ENCODE measurements at regions not wholly inside any gene's neighbourhood (a gene's known extent, or its start where the extent isn't known, plus 50 kb on each side); places are given as distances from the start of the nearest gene placed in this dataset.
"Not testable (repeated sequence)": the region's sequence is repeated elsewhere in the genome, so short reads cannot be mapped to it uniquely, and the experiment has no call there.

DNA sequence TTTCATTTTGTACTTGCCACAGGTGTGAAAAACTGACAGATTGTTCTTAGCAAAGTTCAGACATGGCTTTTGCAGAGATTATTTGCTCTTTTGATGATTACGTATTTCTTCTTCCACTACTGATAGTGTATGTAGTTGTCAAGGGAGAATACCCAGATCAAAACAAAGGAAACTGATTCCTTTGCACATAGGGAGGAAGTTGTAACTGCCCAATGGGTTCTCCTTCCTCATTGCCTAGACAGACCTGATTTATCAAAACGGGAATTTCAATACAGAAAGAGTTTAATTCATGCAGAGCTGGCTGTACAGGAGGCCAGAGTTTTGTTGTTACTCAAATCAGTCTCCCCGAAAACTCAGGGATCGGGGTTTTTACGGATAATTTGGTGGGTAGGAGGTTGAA lies 214.7 kb downstream of the BCAS1 start:
- no peak for DNase-seq

DNA sequence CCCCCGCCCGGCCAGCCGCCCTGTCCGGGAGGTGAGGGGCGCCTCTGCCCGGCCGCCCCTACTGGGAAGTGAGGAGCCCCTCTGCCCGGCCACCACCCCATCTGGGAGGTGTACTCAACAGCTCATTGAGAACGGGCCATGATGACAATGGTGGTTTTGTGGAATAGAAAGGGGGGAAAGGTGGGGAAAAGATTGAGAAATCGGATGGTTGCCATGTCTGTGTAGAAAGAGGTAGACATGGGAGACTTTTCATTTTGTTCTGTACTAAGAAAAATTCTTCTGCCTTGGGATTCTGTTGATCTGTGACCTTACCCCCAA lies 215.8 kb downstream of the BCAS1 start:
- DNase-seq, result not testable (repeated sequence)

DNA sequence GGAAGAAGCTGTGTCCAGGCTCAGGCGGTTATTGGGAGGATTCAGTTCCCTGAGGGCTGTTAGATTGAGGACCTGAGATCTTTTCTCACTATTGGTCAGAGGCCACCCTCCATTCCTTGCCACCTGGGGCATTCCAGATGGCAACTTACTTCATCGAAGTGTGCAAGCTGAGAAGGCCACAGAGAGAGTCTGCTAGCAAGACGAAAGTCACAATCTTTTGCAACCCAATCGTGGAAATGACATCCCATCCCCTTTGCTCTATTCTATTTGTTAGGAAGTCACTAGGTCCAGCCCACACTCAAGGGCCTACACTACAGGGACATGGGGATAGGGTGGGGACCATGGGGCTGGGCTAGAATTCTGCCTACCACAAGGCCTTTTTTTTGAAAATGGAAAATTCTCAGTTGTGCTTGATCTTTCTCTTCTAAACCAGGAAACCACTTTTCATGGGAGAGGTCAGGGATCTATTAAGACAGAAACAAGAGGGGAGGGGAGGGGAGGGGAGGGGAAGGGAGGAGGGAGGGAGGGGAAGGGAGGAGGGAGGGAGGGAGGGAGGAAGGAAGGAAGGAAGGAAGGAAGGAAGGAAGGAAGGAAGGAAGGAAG lies 217.2 kb downstream of the BCAS1 start:
- DNase-seq, result no peak

DNA sequence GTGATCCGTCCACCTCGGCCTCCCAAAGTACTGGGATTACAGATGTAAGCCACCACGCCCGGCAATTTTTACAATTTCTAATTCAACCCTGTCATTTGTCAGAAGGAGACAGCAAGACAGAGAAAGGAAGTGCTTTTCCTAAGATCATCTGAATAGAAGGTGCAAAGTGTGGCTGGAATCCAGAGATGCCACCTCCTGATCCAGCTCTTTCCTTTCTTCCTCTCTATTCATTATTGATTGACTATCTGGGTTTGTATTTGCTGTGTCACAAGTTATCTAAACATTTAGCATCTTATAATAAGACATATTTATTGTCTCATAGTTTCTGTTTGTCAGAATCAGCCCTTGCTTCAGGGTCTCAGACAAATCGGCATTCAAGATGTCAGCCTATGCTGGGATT lies 217.7 kb downstream of the BCAS1 start:
- no peak for DNase-seq

DNA sequence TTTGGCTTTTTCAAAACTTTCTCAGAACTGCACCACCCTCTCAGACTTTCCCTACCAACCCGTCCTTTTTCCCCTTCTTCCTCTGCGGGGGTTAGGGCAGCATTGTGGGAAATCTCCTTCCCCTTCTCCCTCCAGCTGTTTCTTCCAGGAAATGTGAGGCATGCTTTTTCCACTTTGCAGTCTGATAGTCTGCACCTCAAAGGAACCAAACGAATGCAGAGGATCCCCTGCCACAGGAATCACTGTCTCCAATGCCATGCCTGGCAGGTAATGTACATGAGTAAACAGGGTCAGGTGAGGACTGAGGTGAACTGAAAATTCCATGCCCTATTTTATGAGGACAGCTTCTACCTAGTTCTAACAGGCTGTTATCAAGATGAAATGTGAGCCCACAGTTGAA lies 218.4 kb downstream of the BCAS1 start:
- no peak for DNase-seq

DNA sequence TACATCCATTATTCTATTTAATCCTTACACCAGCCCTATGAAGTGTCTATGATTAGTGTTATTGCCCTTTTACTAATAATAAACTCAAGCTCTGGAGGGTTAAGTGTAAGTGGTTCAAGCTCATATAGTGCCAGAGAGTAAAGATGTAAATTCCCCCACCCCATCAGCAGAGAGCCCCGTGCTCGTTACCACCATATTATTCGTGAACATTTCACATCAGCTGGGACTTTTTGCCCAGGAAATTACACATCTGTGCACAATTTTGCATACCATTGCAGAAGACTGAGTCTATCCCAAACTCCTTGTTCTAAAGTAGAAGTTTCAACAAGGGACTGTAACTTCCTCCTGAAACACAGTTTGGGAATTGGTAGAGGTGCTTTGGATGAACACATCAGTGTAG lies 220.1 kb downstream of the BCAS1 start:
- no peak for DNase-seq

DNA sequence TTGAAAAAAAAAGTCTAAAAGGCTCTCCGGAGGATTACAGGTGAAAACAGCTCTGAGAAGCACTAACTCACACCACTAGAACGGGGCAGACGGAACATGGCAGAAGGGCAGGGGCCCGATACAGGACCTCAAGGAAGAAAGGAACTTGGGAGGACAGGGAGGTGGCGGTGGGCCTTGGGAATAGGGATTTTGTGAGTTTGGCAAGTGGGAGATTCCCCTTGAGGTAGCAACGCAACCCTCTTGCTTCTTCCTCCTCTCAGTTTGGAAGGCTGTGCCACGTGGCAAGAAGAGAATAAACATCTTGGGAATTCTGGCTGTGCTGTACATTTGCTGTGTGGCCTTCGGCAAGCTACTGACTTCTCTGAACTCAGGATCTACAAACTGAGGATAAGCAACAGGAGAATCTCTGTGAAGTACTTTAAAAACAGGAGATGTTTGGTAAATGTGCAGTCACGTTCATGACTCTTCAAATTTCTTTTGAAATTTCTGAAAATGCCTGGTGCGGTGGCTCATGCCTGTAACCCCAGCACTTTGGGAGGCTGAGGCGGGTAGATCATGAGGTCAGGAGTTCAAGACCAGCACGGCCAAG lies 220.8 kb downstream of the BCAS1 start:
- DNase-seq, result no peak

DNA sequence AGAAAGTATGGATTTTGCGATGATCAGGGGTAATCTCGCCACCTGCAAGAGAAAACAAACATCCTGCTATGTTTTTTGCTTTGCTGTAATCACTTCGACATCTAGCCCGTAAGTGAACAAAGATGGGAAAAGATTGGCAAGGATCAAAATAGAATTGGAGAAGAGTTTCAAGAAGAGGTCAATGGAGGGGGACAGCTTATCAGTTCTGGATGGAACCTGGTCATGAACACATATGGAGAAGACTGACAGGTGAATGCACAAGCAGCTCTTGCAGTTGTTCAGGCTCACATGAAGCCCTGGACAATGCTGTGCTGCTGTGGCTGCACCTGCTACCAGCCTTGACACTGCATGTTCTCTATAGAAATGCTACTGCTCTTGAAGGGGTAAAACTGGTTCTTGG lies 222.1 kb downstream of the BCAS1 start:
- no peak for DNase-seq

DNA sequence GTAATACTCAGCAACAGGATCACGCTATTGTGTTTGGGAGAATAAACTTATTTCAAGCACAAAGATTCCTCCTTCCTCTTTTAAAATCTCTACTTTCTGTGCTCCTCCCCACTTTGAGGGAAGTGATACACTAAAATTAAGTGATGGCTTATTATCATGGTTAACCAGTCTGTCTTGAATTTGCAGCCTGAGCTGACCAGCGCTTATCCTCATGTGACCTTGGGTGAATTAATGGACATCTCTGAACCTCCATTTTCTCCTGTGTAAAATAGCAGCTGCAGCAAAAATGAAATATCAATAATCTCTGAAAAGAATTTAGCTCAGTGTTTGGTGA lies 222.6 kb downstream of the BCAS1 start:
- no peak for DNase-seq

DNA sequence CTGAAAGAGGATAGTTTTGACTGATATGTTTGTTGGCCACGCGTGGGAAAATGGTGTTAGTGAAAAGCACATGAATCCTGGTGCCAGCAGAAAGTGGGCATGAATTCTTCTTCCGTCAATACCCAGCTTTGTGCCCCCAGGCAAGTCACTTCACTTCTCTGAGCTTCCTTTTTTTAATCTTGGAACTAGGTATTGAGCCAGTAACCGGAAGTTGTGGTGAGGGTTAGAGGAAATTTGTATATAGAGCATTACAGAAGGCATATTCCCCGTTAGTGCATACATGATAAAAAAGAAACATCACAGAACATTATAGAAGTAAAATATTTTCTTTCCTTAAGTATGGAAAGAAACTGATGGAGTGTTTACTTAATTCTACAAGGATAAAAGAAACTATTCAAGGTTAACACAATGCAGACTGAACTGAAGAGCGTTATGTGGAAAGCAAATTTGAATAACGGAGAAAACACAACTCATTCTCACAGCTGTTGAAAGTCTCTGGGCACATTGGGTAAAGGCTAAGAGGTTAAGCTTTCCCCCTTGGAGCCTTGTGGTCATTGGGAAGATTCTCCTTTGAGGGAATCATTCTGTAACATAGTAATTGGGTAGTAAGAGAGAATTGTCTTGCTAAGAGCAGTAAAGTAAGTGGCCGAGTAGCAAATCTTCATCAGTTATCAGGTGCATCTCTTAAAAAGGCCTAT lies 223.1 kb downstream of the BCAS1 start:
- no peak for DNase-seq

DNA sequence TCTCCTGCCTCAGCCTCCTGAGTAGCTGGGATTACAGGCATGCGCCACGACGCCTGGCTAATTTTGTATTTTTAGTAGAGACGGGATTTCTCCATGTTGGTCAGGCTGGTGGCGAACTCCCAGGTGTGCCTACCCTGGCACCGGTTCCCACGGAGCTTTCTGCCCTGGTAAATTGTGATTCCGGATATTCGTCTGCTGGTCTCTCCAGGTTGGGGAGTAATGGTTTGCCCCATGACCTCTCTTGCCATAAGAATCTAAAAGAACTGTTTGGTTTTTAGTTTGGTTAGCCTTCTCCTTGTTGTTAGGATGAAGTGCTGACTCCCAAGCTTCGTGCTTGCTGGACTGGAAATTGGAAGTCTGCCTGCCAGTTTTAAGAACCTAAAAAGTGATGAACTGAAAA lies 223.8 kb downstream of the BCAS1 start:
- DNase-seq, result no peak

DNA sequence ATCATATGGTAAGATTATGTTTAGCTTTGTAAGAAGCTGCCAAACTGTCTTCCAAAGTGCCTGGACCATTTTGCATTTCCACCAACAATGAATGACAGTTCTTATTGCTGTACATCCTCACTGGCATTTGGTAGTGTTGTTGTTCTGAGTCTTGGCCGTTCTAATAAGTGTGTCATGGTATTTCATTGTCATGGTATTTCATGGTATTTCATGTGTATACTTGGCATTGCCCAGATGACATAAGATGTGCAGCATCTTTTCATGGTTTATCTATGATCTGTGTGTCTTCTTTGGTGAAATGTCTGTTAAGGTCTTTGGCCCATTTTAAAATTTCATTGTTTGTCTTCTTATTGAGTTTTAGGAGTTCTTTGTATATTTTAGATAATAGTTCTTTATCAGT lies 224.4 kb downstream of the BCAS1 start:
- DNase-seq, result no peak

DNA sequence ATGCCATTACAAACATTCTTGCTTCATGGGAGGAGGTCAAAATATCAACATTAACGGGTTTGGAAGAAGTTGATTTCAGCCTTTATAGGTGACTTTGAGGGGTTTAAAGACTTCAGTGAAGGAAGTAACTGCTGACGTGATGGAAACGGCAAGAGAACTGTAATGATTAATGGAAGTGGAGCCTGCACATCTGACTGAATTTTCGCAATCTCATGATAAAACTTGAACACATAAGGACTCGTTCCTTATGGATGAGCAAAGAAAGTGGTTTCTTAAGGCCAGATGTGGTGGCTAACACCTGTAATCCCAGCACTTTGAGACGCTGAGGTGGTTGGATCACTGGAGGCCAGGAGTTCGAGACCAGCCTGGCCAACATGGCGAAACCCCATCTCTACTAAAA lies 226.1 kb downstream of the BCAS1 start:
- DNase-seq, result no peak

DNA sequence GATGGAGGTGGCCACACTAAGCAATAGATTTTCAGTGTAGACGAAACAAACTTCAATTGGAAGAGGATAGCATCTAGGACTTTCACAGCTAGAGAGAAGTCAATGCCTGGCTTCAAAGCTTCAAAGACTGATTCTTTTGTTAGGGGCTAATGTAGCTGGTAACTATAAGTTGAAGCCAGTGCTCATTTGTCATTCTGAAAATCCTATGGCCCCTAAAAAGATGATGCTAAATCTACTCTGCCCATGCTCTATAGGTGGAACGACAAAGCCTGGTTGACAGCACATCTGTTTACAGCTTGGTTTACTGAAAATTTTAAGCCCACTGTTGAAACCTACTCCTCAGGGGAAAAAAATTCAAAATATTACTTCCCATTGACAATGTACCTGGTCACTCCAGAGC lies 226.7 kb downstream of the BCAS1 start:
- DNase-seq, result no peak

DNA sequence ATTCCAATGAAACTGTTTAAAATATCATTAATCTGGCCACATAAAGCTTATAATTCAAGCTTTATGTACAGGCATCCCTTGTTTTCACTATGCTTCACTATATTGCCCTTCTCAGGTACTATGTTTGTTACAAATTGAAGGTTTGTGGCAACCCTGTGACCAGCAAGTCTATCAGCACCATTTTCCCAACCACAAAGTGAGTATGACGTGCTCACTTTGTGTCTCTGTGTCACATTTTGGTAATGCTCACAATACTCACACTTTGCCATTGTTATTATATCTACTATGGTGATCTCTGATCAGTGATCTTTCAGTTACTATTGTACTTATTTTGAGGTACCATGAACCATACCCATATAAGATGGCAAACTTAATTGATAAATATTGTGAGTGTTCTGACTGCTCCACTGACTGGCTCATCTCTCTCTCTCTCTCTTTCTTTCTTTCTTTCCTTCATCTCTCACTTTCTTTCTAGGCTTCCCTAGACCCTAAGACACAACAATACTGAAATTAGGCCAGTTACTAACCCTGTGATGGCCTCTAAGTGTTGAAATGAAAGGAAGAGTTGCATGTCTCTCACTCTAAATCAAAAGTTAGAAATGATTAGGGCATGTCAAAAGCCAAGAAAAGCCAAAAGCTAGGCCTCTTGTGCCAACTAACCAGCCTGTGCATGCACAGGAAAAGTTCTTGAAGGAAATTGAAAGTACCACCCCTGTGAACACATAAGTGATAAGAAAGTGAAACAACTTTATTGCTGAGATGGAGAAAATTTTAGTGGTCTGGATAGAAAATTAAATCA lies 227.9 kb downstream of the BCAS1 start:
- no peak for DNase-seq

DNA sequence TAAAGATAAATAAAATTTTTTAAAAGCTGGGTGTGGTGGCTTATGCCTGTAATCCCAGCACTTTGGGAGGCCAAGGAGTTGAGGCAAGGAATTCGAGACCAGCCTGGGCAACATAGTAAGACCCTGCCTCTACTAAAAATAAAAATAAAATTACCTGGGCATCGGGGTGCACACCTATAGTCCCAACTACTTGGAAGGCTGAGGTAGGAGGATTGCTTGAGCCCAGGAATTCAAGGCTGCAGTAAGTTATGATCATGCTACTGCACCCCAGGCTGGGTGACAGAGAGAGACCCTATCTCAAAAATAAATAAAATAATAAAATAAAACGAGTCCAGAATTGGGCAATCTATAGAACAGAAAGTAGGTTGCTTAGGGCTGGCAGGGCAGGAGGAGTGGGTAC lies 228.7 kb downstream of the BCAS1 start:
- no peak for DNase-seq

DNA sequence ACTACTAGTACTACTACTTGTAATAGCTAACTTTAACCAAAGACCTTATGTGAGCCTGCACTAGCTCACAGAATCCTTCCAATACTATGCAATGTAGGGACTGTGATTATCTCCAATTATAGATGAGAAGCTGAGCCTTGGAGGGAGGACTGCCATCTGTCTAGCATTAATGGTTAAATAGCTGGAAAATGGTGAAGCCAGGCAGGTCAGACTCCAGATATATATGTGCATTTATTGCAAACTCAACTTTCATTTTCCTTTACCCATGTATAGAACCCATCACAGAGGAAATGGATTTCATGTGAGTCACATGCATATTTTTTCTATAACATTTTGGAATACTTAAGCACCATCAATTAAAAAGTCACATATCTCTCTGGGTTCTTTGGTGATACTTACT lies 229.9 kb downstream of the BCAS1 start:
- no peak for DNase-seq

DNA sequence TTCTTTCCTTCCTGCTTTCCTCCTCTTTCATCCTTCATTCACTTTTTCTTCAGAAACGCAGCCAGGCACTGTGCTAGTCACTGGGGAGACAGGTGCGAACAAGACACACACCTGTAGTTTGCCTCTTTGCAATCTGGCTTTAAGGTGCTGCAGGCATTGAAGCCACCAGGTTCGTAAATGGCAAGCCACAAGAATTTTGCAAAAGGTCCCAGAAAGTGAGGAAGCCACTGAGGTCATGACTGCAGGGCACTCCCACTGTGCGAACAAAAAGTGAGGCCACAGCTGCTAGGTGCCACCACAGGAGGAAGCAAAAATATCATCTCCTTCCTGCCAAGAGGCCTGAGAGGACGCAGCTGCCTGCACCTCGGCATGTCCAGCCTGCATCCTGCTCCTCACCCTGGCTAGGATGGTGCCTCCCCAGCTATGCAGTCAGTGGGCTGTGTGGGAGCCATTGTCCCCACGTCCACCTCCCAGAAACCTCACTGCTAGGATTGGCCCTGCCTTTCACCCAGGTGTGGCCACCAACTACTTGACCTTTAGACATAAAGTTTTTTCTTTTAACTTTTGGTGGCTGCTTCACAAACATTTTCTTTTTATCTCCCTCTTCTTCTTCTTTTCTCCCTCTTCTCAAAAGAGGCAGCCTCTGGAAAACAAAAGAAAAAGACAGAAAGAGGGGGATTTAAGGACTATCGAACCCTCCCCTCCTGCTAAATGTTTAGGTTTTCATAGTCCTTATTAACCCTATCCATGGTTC lies 230.8 kb downstream of the BCAS1 start:
- no peak for DNase-seq

DNA sequence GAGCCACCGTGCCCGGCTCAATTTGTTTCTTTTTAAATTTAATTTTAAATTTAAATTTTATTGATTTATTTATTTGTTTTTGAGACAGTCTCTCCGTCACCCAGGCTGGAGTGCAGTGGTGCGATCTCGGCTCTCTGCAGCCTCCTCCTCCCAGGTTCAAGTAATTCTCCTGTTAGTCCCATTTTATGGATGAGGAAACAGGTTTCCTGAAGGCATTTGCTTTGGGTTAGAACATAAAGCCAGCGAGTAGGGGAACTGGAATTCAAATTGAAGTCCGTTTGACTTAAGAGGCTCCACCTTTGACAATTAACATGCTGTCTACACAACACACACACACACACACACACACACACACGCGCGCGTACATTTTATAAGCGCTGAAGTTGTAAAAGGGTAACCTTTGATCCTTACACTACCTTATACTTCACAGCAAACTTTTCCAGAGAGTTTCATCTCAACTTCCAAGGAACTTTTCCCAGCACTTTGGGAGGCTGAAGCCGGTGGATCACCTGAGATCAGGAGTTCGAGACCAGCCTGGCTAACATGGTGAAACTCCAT lies 232.0 kb downstream of the BCAS1 start:
- DNase-seq, result no peak

DNA sequence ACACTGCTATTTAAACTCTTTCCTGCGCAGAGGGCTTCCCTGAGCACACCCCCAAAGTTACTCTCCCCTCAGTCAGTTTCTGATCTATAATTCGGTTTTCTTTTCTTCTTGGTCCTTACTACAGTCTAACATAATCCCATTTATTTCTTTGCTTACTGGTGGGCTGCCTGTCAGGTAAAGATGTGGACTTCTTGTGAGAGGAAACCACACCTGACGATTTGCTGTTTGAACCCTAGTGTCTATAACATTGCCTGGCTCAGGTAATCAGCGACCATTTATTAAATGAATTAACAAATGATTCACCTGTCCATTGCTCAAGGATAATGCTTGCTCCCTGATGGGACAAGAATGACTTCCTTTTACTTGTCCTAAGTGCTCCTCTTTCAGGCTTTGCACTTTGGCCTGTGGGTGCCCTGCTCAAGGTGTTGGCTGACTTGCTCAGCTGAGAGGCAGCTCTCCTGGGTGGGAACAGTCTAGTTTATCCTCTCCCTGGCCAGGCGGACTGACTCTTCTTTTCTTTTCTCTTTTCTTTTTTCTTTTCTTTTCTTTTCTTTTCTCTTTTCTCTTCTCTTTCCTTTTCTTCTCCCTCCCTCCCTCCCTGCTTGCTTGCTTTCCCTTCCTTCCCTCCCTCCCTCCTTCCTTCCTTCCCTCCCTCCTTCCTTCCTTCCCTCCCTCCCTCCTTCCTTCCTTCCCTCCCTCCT lies 233.1 kb downstream of the BCAS1 start:
- DNase-seq, result no peak

DNA sequence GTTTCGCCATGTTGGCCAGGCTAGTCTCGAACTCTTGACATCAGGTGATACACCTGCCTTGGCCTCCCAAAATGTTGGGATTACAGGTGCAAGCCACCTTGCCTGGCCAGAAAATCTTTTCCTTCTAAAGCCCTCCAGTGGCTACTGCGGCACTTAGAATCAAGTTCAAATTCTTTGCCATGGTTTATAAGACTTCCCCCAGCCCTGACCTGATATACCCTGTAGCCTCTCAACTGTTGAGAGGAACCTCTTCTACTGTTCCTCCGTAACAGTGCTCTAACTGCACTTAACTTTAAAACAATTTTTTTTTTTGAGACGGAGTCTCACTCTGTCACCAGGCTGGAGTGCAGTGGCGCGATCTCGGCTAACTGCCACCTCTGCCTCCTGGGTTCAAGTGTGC lies 235.6 kb downstream of the BCAS1 start:
- no peak for DNase-seq

DNA sequence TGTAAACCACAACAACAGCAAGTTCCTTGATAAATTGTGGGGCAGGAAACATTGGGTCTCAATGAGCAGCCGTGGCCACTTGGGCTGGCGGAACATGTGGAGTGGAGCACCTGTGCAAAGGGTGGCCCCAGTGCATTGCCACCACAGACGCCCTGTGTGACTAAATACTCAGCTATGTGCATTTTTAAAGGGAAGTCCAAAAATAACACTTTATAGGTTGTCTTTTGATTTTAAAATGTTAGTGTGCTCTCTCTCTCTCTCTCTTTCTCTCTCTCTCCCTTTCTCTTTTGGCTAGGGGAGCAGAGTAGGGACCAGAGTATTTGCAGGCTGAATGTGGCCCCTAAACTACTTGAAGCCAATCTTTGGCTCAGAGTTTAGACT lies 236.3 kb downstream of the BCAS1 start:
- DNase-seq, result no peak

All from NCI-H1092 (cell line).